SK-N-SH treated with all-trans-retinoic acid at 6 μM for 48 hours (cell line): ENCODE measurements at regions not wholly inside any gene's neighbourhood (a gene's known extent, or its start where the extent isn't known, plus 50 kb on each side); places are given as distances from the start of the nearest gene placed in this dataset.

ENCODE experiments used
- ARNTL ChIP-seq: fragments of 450-650 bp; formaldehyde crosslinking; IDR thresholded peaks from 2 replicates; pipeline ENCODE4 v1.5.0; 2020; ENCODE audit warnings: low read depth, mild to moderate bottlenecking, moderate library complexity, borderline replicate concordance
- CREB5 ChIP-seq: fragments of 250-450 bp; sonication (Bioruptor Pico); IDR thresholded peaks from 2 replicates; pipeline ENCODE4 v1.5.1; 2020; ENCODE audit warnings: low read depth, mild to moderate bottlenecking, moderate library complexity
- ISL1 ChIP-seq: fragments of 250-450 bp; sonication (Bioruptor Pico); IDR thresholded peaks from 2 replicates; pipeline ENCODE4 v2.1.2; 2022; ENCODE audit warnings: mild to moderate bottlenecking, moderate library complexity
- OSR1 ChIP-seq: fragments of 250-450 bp; sonication (Bioruptor Pico); IDR thresholded peaks from 2 replicates; pipeline ENCODE4 v1.8.0; 2022; ENCODE audit warnings: moderate library complexity, mild to moderate bottlenecking, inconsistent platforms
- PATZ1 ChIP-seq: fragments of 250-450 bp; sonication (Bioruptor Pico); IDR thresholded peaks from 2 replicates; pipeline ENCODE4 v1.8.0; 2020; ENCODE audit warnings: mild to moderate bottlenecking, moderate library complexity, borderline replicate concordance
- RARB ChIP-seq: fragments of 250-450 bp; sonication (Bioruptor Pico); IDR thresholded peaks from 2 replicates; pipeline ENCODE4 v1.8.0; 2021; ENCODE audit warnings: mild to moderate bottlenecking, moderate library complexity
- ZC3H10 ChIP-seq: fragments of 250-450 bp; sonication (Bioruptor Pico); IDR thresholded peaks from 2 replicates; pipeline ENCODE4 v1.5.1; 2021; ENCODE audit warnings: mild to moderate bottlenecking, moderate library complexity
- ZFP3 ChIP-seq: fragments of 250-450 bp; sonication (Bioruptor Pico); IDR thresholded peaks from 2 replicates; pipeline ENCODE4 v1.5.0; 2020; ENCODE audit warnings: mild to moderate bottlenecking, moderate library complexity
- ZFP30 ChIP-seq: fragments of 450-650 bp; formaldehyde crosslinking; IDR thresholded peaks from 2 replicates; pipeline ENCODE4 v1.5.0; 2022; ENCODE audit warnings: mild to moderate bottlenecking, moderate library complexity
- ZNF8 ChIP-seq: fragments of 450-650 bp; formaldehyde crosslinking; IDR thresholded peaks from 2 replicates; pipeline ENCODE4 v1.5.0; 2020; ENCODE audit warnings: mild to moderate bottlenecking, moderate library complexity
- TF ChIP-seq, protein P1 (sequence below): fragments of 250-450 bp; sonication (Bioruptor Pico); IDR thresholded peaks from 2 replicates; pipeline ENCODE4 v1.5.0; 2020; ENCODE audit warnings: mild to moderate bottlenecking, moderate library complexity
- TF ChIP-seq, protein P2 (sequence below): fragments of 250-450 bp; sonication (Bioruptor Pico); IDR thresholded peaks from 2 replicates; pipeline ENCODE4 v1.8.0; 2021; ENCODE audit warnings: low read depth, mild to moderate bottlenecking, moderate library complexity, borderline replicate concordance
- TF ChIP-seq, protein P3 (sequence below): fragments of 250-450 bp; sonication (Bioruptor Pico); IDR thresholded peaks from 2 replicates; pipeline ENCODE4 v1.5.1; 2021; ENCODE audit warnings: mild to moderate bottlenecking, moderate library complexity

GRCh38 chr12:59004456-59004855 is 84.2 kb upstream of the LRIG3 start:
- no peak for TF ChIP-seq PATZ1 (CRISPR knock-in tag)
- TF ChIP-seq RARB (CRISPR knock-in tag) = no peak
- no peak for TF ChIP-seq CREB5
- no peak for TF ChIP-seq ZFP3 (CRISPR knock-in tag)
- TF ChIP-seq ZNF8 (CRISPR knock-in tag) = no peak
- TF ChIP-seq, protein P1, sequence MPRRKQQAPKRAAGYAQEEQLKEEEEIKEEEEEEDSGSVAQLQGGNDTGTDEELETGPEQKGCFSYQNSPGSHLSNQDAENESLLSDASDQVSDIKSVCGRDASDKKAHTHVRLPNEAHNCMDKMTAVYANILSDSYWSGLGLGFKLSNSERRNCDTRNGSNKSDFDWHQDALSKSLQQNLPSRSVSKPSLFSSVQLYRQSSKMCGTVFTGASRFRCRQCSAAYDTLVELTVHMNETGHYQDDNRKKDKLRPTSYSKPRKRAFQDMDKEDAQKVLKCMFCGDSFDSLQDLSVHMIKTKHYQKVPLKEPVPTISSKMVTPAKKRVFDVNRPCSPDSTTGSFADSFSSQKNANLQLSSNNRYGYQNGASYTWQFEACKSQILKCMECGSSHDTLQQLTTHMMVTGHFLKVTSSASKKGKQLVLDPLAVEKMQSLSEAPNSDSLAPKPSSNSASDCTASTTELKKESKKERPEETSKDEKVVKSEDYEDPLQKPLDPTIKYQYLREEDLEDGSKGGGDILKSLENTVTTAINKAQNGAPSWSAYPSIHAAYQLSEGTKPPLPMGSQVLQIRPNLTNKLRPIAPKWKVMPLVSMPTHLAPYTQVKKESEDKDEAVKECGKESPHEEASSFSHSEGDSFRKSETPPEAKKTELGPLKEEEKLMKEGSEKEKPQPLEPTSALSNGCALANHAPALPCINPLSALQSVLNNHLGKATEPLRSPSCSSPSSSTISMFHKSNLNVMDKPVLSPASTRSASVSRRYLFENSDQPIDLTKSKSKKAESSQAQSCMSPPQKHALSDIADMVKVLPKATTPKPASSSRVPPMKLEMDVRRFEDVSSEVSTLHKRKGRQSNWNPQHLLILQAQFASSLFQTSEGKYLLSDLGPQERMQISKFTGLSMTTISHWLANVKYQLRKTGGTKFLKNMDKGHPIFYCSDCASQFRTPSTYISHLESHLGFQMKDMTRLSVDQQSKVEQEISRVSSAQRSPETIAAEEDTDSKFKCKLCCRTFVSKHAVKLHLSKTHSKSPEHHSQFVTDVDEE (CRISPR knock-in tag) = no peak
- TF ChIP-seq OSR1 = no peak
- no peak for TF ChIP-seq ZC3H10 (CRISPR knock-in tag)
- TF ChIP-seq, protein P2, sequence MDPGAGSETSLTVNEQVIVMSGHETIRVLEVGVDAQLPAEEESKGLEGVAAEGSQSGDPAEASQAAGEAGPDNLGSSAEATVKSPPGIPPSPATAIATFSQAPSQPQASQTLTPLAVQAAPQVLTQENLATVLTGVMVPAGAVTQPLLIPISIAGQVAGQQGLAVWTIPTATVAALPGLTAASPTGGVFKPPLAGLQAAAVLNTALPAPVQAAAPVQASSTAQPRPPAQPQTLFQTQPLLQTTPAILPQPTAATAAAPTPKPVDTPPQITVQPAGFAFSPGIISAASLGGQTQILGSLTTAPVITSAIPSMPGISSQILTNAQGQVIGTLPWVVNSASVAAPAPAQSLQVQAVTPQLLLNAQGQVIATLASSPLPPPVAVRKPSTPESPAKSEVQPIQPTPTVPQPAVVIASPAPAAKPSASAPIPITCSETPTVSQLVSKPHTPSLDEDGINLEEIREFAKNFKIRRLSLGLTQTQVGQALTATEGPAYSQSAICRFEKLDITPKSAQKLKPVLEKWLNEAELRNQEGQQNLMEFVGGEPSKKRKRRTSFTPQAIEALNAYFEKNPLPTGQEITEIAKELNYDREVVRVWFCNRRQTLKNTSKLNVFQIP (CRISPR knock-in tag) = no peak
- TF ChIP-seq ISL1 (CRISPR knock-in tag) = no peak
- TF ChIP-seq ARNTL (CRISPR knock-in tag) = no peak
- TF ChIP-seq, protein P3, sequence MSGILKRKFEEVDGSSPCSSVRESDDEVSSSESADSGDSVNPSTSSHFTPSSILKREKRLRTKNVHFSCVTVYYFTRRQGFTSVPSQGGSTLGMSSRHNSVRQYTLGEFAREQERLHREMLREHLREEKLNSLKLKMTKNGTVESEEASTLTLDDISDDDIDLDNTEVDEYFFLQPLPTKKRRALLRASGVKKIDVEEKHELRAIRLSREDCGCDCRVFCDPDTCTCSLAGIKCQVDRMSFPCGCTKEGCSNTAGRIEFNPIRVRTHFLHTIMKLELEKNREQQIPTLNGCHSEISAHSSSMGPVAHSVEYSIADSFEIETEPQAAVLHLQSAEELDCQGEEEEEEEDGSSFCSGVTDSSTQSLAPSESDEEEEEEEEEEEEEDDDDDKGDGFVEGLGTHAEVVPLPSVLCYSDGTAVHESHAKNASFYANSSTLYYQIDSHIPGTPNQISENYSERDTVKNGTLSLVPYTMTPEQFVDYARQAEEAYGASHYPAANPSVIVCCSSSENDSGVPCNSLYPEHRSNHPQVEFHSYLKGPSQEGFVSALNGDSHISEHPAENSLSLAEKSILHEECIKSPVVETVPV (CRISPR knock-in tag) = no peak
- no peak for TF ChIP-seq ZFP30 (CRISPR knock-in tag)
